MM.1S (cell line): ENCODE measurements at regions not wholly inside any gene's neighbourhood (a gene's known extent, or its start where the extent isn't known, plus 50 kb on each side); places are given as distances from the start of the nearest gene placed in this dataset.

Experiments
- EZH2 ChIP-seq: fragments of 300-600 bp; sonication (generic); optimal IDR thresholded peaks from 2 replicates; pipeline ENCODE3; 2017; ENCODE audit warnings: low read depth, mild to moderate bottlenecking, antibody characterized with exemption, low read length, mixed read lengths
- TF ChIP-seq, protein P1 (sequence below): fragments of 300-600 bp; sonication (generic); IDR thresholded peaks from 2 replicates; pipeline ENCODE4 v1.5.1; 2016; ENCODE audit warnings: antibody characterized with exemption, low read length, mixed read lengths

DNA sequence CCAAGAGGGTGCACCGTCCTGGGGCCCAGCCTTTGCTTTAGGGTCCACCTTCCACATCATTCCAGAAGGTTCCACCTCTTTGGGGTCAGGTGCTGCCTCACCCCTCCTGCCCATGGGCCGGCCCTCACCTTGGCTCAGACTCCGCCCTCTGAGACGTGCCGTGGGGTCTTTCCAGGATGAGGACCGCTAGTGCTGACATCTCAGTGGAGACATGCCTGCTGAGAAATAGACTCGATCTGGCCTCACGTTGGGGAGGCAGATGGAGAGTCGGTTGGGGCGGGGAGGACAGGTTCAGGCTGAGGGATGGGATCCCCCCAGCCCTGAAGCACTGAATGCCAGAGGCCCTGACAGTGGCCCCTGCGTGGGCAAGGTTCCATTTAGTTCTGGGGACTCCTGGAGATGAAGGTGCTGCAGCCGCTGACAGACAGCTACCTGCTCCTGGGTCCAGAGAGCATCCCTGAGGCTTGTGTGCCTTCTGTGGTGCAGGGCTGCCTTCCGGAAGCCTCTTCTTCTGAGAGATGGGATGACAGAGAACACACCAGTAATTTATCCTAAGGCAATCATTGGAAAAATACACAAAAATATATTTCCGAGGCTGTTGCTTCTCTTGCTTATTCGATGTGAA lies 185.3 kb downstream of the KIF26A start:
- TF ChIP-seq, protein P1, sequence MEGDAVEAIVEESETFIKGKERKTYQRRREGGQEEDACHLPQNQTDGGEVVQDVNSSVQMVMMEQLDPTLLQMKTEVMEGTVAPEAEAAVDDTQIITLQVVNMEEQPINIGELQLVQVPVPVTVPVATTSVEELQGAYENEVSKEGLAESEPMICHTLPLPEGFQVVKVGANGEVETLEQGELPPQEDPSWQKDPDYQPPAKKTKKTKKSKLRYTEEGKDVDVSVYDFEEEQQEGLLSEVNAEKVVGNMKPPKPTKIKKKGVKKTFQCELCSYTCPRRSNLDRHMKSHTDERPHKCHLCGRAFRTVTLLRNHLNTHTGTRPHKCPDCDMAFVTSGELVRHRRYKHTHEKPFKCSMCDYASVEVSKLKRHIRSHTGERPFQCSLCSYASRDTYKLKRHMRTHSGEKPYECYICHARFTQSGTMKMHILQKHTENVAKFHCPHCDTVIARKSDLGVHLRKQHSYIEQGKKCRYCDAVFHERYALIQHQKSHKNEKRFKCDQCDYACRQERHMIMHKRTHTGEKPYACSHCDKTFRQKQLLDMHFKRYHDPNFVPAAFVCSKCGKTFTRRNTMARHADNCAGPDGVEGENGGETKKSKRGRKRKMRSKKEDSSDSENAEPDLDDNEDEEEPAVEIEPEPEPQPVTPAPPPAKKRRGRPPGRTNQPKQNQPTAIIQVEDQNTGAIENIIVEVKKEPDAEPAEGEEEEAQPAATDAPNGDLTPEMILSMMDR: no peak
- TF ChIP-seq EZH2: no peak
